GM12878 (cell line): ENCODE measurements at regions not wholly inside any gene's neighbourhood (a gene's known extent, or its start where the extent isn't known, plus 50 kb on each side); places are given as distances from the start of the nearest gene placed in this dataset.

Experiments
- ATAC-seq: fragments of 200-7000 bp; cut with Tn5 transposase; 3 replicates; pipeline ENCODE4 v1.9.1; 2020; ENCODE audit warnings: mild to moderate bottlenecking, moderate library complexity
- BruUV-seq: library from RNA; stranded (reverse); fragments of 400-500 nt; replicated peaks from 2 replicates; lab custom pipeline; 2021; lab: Mats Ljungman, UMichigan
- CTCF ChIA-PET: fragments of 300-600 bp; sonication (Branson Sonifier 250); formaldehyde crosslinking; extraction: SDS; loops from one replicate; lab custom pipeline; 2021; ENCODE audit warnings: inconsistent platforms; lab: Yijun Ruan, JAX
- POLR2A ChIA-PET: fragments of 350-600 bp; formaldehyde crosslinking; extraction: SDS; loops from one replicate; lab custom pipeline; 2021; ENCODE audit warnings: inconsistent platforms; lab: Charles Lee
- RAD21 ChIA-PET: fragments of 300-600 bp; sonication (Branson Sonifier 250); formaldehyde crosslinking; loops from one replicate; lab custom pipeline; 2023; ENCODE audit warnings: antibody characterized with exemption; ENCODE audit not compliant: unreplicated experiment; lab: Charles Lee
- SMC1A ChIA-PET: fragments of 300-600 bp; sonication (Branson Sonifier 250); formaldehyde crosslinking; loops from one replicate; lab custom pipeline; 2023; ENCODE audit not compliant: unreplicated experiment, uncharacterized antibody; lab: Charles Lee
- DNase-seq: peaks from one replicate; pipeline ENCODE4 v3.0.0-alpha.2; 2011; ENCODE audit warnings: low read depth, low spot score
- FAIRE-seq: peaks from 3 replicates; lab custom pipeline; 2011; peaks lifted over from hg19 to GRCh38; lab: Jason Lieb, UNC
- H2AFZ ChIP-seq: 2 replicates; pipeline ENCODE4 v1.6.0; 2011; ENCODE audit warnings: low read depth, low read length, control low read depth; ENCODE audit not compliant: control insufficient read depth
- H3K27ac ChIP-seq: 2 replicates; pipeline ENCODE4 v1.5.1; 2011; ENCODE audit warnings: control low read depth; ENCODE audit not compliant: control insufficient read depth, insufficient read depth
- H3K27me3 ChIP-seq, 2 experiments: replicated peaks in 1 of 2; 2 replicates each; pipeline versions ENCODE4 v1.6.0 to v1.6.1; 2011; ENCODE audit warnings: low read length in 1 of 2; ENCODE audit not compliant: control insufficient read depth in 2 of 2, insufficient read depth in 2 of 2
- H3K36me3 ChIP-seq, 2 experiments: 2 replicates each; pipeline ENCODE4 v1.5.1; 2011; ENCODE audit warnings: low read length in 1 of 2; ENCODE audit not compliant: control insufficient read depth in 2 of 2, insufficient read depth in 2 of 2
- H3K4me1 ChIP-seq: 2 replicates; pipeline ENCODE4 v1.6.1; 2011; ENCODE audit warnings: mild to moderate bottlenecking, low read length, moderate library complexity, mixed read lengths; ENCODE audit not compliant: control insufficient read depth, insufficient read depth
- H3K4me2 ChIP-seq: 2 replicates; pipeline ENCODE4 v1.6.0; 2011; ENCODE audit warnings: control low read depth; ENCODE audit not compliant: control insufficient read depth, insufficient read depth
- H3K4me3 ChIP-seq: fragments of 200-600 bp; sonication (generic); 2 replicates; pipeline ENCODE4 v1.5.1; 2016
- H3K79me2 ChIP-seq: 2 replicates; pipeline ENCODE4 v1.6.0; 2011; ENCODE audit warnings: low read length; ENCODE audit not compliant: control insufficient read depth, insufficient read depth
- H3K9ac ChIP-seq: 2 replicates; pipeline ENCODE4 v1.8.0; 2011; ENCODE audit warnings: low read length, control low read depth, mixed read lengths; ENCODE audit not compliant: control insufficient read depth, insufficient read depth
- H3K9me3 ChIP-seq: replicated peaks from 3 replicates; pipeline ENCODE4 v1.5.1; 2011; ENCODE audit warnings: mild to moderate bottlenecking, low read length; ENCODE audit not compliant: control insufficient read depth, insufficient read depth
- H4K20me1 ChIP-seq: 2 replicates; pipeline ENCODE4 v1.6.0; 2011; ENCODE audit not compliant: control insufficient read depth, insufficient read depth
- ATF2 ChIP-seq: IDR thresholded peaks from 2 replicates; pipeline ENCODE4 v1.6.1; 2012; ENCODE audit warnings: low read length, inconsistent platforms
- ESRRA ChIP-seq: IDR thresholded peaks from 2 replicates; pipeline ENCODE4 v1.6.1; 2012; ENCODE audit warnings: mild to moderate bottlenecking, low read length, improper control_type of control experiment
- FOXK2 ChIP-seq: fragments of 450-650 bp; IDR thresholded peaks from 2 replicates; pipeline ENCODE4 v1.6.1; 2017; ENCODE audit warnings: mild to moderate bottlenecking, moderate library complexity
- HSF1 ChIP-seq: fragments of 150-350 bp; IDR thresholded peaks from 2 replicates; pipeline ENCODE4 v1.6.1; 2014; ENCODE audit warnings: mild to moderate bottlenecking, low read depth, low read length
- MEF2A ChIP-seq: IDR thresholded peaks from 2 replicates; pipeline ENCODE4 v1.6.1; 2011; ENCODE audit warnings: low read depth, mild to moderate bottlenecking, low read length, moderate library complexity; ENCODE audit not compliant: insufficient read depth
- SP1 ChIP-seq: IDR thresholded peaks from one replicate; pipeline ENCODE4 v1.6.1; 2011; ENCODE audit warnings: low read depth, low read length
- SPI1 ChIP-seq: IDR thresholded peaks from 2 replicates; pipeline ENCODE4 v1.6.1; 2011; ENCODE audit warnings: low read depth, mild to moderate bottlenecking, low read length, moderate library complexity, borderline replicate concordance; ENCODE audit not compliant: insufficient read depth
- TARDBP ChIP-seq: IDR thresholded peaks from 2 replicates; pipeline ENCODE4 v1.6.1; 2016; ENCODE audit warnings: borderline replicate concordance
- TCF12 ChIP-seq: IDR thresholded peaks from 2 replicates; pipeline ENCODE4 v1.6.1; 2011; ENCODE audit warnings: low read depth, mild to moderate bottlenecking, low read length
- WRNIP1 ChIP-seq: IDR thresholded peaks from 2 replicates; pipeline ENCODE4 v1.6.1; 2011; ENCODE audit warnings: low read depth, low read length, improper control_type of control experiment, borderline replicate concordance
- in situ Hi-C: fragments of 300-500 bp; cut with MboI; formaldehyde crosslinking; loops from 9 replicates; pipeline ENCODE4 v1.14.3; 2018; ENCODE audit warnings: mixed read lengths
- intact Hi-C: fragments of 100-400 bp; cut with micrococcal nuclease; formaldehyde crosslinking; loops from one replicate; pipeline ENCODE4 v1.14.2; 2022; ENCODE audit not compliant: unreplicated experiment
- TF ChIP-seq, protein P1 (sequence below): fragments of 150-350 bp; IDR thresholded peaks from 2 replicates; pipeline ENCODE4 v1.6.1; 2016; ENCODE audit warnings: low read depth, low read length
- TF ChIP-seq, protein P2 (sequence below): fragments of 450-650 bp; formaldehyde crosslinking; IDR thresholded peaks from 2 replicates; pipeline ENCODE4 v1.5.0; 2022; ENCODE audit warnings: mild to moderate bottlenecking, missing genetic modification characterization

- Histone ChIP-seq H3K79me2 (no peaks in the 10 kb centered on the region), H3K27ac (no peak overlapping the region), H3K4me3 (no peak overlapping the region), H2AFZ (no peak overlapping the region)
- RAD21 ChIA-PET: no interaction called here
- ATAC-seq (no peak), FAIRE-seq (no peak)
- intact Hi-C loops (no loop called here), in situ Hi-C loops (loop anchor here (5.0 to 10.0 kb wide), 2 partner anchors 296 to 444 kb away; no protein-coding TSS in a partner anchor)
- TF ChIP-seq, protein P1, sequence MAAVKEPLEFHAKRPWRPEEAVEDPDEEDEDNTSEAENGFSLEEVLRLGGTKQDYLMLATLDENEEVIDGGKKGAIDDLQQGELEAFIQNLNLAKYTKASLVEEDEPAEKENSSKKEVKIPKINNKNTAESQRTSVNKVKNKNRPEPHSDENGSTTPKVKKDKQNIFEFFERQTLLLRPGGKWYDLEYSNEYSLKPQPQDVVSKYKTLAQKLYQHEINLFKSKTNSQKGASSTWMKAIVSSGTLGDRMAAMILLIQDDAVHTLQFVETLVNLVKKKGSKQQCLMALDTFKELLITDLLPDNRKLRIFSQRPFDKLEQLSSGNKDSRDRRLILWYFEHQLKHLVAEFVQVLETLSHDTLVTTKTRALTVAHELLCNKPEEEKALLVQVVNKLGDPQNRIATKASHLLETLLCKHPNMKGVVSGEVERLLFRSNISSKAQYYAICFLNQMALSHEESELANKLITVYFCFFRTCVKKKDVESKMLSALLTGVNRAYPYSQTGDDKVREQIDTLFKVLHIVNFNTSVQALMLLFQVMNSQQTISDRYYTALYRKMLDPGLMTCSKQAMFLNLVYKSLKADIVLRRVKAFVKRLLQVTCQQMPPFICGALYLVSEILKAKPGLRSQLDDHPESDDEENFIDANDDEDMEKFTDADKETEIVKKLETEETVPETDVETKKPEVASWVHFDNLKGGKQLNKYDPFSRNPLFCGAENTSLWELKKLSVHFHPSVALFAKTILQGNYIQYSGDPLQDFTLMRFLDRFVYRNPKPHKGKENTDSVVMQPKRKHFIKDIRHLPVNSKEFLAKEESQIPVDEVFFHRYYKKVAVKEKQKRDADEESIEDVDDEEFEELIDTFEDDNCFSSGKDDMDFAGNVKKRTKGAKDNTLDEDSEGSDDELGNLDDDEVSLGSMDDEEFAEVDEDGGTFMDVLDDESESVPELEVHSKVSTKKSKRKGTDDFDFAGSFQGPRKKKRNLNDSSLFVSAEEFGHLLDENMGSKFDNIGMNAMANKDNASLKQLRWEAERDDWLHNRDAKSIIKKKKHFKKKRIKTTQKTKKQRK: no peak
- TF ChIP-seq ESRRA: no peak
- TF ChIP-seq SPI1: no peak
- TF ChIP-seq TCF12: no peak
- no peak for TF ChIP-seq ATF2
- no peak for TF ChIP-seq FOXK2
- TF ChIP-seq, protein P2, sequence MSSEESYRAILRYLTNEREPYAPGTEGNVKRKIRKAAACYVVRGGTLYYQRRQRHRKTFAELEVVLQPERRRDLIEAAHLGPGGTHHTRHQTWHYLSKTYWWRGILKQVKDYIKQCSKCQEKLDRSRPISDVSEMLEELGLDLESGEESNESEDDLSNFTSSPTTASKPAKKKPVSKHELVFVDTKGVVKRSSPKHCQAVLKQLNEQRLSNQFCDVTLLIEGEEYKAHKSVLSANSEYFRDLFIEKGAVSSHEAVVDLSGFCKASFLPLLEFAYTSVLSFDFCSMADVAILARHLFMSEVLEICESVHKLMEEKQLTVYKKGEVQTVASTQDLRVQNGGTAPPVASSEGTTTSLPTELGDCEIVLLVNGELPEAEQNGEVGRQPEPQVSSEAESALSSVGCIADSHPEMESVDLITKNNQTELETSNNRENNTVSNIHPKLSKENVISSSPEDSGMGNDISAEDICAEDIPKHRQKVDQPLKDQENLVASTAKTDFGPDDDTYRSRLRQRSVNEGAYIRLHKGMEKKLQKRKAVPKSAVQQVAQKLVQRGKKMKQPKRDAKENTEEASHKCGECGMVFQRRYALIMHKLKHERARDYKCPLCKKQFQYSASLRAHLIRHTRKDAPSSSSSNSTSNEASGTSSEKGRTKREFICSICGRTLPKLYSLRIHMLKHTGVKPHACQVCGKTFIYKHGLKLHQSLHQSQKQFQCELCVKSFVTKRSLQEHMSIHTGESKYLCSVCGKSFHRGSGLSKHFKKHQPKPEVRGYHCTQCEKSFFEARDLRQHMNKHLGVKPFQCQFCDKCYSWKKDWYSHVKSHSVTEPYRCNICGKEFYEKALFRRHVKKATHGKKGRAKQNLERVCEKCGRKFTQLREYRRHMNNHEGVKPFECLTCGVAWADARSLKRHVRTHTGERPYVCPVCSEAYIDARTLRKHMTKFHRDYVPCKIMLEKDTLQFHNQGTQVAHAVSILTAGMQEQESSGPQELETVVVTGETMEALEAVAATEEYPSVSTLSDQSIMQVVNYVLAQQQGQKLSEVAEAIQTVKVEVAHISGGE (CRISPR knock-in tag): no peak
- TF ChIP-seq MEF2A: no peak
- TF ChIP-seq WRNIP1: no peak
- TF ChIP-seq TARDBP: no peak
- no peak for TF ChIP-seq HSF1
- no peak for TF ChIP-seq SP1
- TF ChIP-seq, all 136 proteins: peak for 0
- POLR2A ChIA-PET: interaction anchor here (0.8 kb wide), 1 partner anchor 17 kb away, joined by 3 read pairs; no protein-coding TSS in a partner anchor
- Histone ChIP-seq H3K36me3 (no peaks in the 10 kb centered on the region), H3K27me3 (no peaks in the 10 kb centered on the region; a peak in 1 of 4 replicates), H3K4me1 (no peaks in the 10 kb centered on the region), H3K9me3 (no peaks in the 10 kb centered on the region), H3K9ac (no peak overlapping the region), H4K20me1 (no peaks in the 10 kb centered on the region), H3K4me2 (no peak overlapping the region)
- no TSS peak for BruUV-seq
- CTCF ChIA-PET: interaction anchor here (1.2 to 10.9 kb wide), 2 partner anchors 10 to 300 kb away, joined by 4 to 235 read pairs; partner anchors contain the start of gene OLFML3
- SMC1A ChIA-PET: interaction anchor here (0.5 to 1.2 kb wide), 3 partner anchors 13 to 300 kb away, joined by 3 to 4 read pairs (median 3); no protein-coding TSS in a partner anchor
- no peak for DNase-seq
Observed at GRCh38 chr1:114278430-114278829, 124.8 kb upstream of the SYT6 start.
